ENCODE measurements at regions not wholly inside any gene's neighbourhood (a gene's known extent, or its start where the extent isn't known, plus 50 kb on each side); places are given as distances from the start of the nearest gene placed in this dataset.

DNA sequence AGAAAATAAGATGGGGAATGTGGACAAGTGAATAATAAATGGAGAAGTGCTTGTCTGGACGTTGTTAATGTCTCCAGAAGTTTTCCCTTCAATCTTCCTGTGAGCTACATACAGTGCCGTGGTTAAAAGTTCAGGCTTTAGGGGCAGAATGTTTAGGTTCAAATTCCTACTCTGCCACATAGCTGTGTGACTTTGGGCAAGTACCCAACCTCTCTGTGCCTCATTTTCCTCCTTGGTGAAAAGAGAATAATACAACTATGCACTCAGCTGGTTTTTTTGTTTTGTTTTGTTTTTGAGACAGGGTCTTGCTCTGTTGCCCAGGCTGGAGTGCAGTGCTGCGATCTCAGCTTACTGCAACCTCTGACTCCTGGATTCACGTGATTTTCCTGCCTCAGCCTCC lies 143.5 kb downstream of the CHIC2 start:
- ChIA-PET CTCF (ENCODE audit: low intra/inter-chr PET ratio, low total read pairs) (no interaction called here), POLR2A (no interaction called here)
- H3K4me1 ChIP-seq (ENCODE audit: insufficient read depth, low read length), result no peaks in the 10 kb centered on the region
- no peak overlapping the region for H3K4me2 ChIP-seq (ENCODE audit: low read depth, low read length)
- DNase-seq (ENCODE audit: low spot score), result no peak
- WGBS (ENCODE audit: low lambda C conversion rate), result 11% methylated on average over 4 of the region's 4 CpGs
- H3K9me3 ChIP-seq (ENCODE audit: low read length), result no peaks in the 10 kb centered on the region
- intact Hi-C loops (cut with micrococcal nuclease; ENCODE audit: unreplicated experiment), result no loop called here
- no peaks in the 10 kb centered on the region for H3K79me2 ChIP-seq (ENCODE audit: insufficient read depth, low read length)
- H4K20me1 ChIP-seq (ENCODE audit: insufficient read depth, low read length), result no peaks in the 10 kb centered on the region
- no peak for ATAC-seq
- no TSS peak for BruUV-seq (replicated peaks)
- no peak overlapping the region for H2AFZ ChIP-seq (ENCODE audit: low read length)
- no peak overlapping the region for H3K27ac ChIP-seq (ENCODE audit: extremely low read length, insufficient read depth, low read length)
- H3K4me3 ChIP-seq (replicated peaks in 1 of 3; ENCODE audit: insufficient read depth in 1 of 3, low read depth in 2 of 3, low read length in 3 of 3), result no peak overlapping the region
- 0 out of 5 replicates have a peak, but pooled peaks cover 0 to 5% of the 10 kb centered on the region in 2 experiments for H3K27me3 ChIP-seq (ENCODE audit: control insufficient read depth in 1 of 2, insufficient read depth in 2 of 2, low read length in 2 of 2)
- no peak for TF ChIP-seq SRSF9 (IDR thresholded peaks at IDR 0.05; ENCODE audit: borderline replicate concordance, insufficient read depth, low read depth, low read length, poor library complexity, severe bottlenecking)
- TF ChIP-seq ZNF768 (CRISPR knock-in tag; IDR thresholded peaks at IDR 0.05), result peak; percentile 48; the same call in 1 of the 2 replicates
- in situ Hi-C loops (cut with HindIII; ENCODE audit: extremely low pct_ligation_motif_present, low pct_unique_long_range_greater_than_20kb), result loop anchor here (25.0 kb wide), 1 partner anchor 909 kb away; no protein-coding TSS in a partner anchor
- no peak overlapping the region for H3K9ac ChIP-seq (ENCODE audit: insufficient read depth, low read depth, low read length)
- no peaks in the 10 kb centered on the region for H3K36me3 ChIP-seq (replicated peaks in 1 of 2; ENCODE audit: control insufficient read depth in 1 of 2, insufficient read depth in 2 of 2, low read length in 2 of 2)
- no peak for FAIRE-seq

DNA sequence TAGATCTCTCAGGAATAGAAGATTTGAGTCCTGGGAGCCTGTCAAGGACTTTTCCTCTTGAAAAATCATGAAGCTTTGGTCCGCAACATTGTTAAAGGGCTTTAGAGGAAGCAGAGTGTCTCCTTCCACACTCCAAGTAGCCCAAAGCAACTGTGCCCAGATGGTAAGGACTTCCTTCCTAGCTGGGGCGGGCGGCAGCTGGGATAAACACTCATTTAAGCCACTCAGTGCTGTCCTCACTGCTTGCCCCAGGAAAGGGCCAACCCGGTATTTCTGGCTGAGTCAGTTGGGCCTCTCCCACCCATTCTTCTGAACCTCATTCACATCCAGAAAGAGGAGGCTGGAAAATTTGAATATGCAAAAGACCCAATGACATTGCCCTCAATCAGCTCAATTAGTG lies 144.3 kb downstream of the CHIC2 start:
- POLR2A ChIA-PET, result no interaction called here
- in situ Hi-C loops (cut with HindIII; ENCODE audit: extremely low pct_ligation_motif_present, low pct_unique_long_range_greater_than_20kb), result loop anchor here (25.0 kb wide), 1 partner anchor 908 kb away; no protein-coding TSS in a partner anchor

More for the DNA sequence above, 144.3 kb downstream of the CHIC2 start:
- intact Hi-C loops (cut with micrococcal nuclease; ENCODE audit: unreplicated experiment), result no loop called here
- Histone ChIP-seq H3K4me2 (ENCODE audit: low read depth, low read length) (no peak overlapping the region), H2AFZ (ENCODE audit: low read length) (no peak overlapping the region), H3K4me3 (replicated peaks in 1 of 3; ENCODE audit: insufficient read depth in 1 of 3, low read depth in 2 of 3, low read length in 3 of 3) (no peak overlapping the region), H3K9me3 (ENCODE audit: low read length) (no peaks in the 10 kb centered on the region), H3K27ac (ENCODE audit: extremely low read length, insufficient read depth, low read length) (no peak overlapping the region), H3K36me3 (replicated peaks in 1 of 2; ENCODE audit: control insufficient read depth in 1 of 2, insufficient read depth in 2 of 2, low read length in 2 of 2) (no peaks in the 10 kb centered on the region), H3K79me2 (ENCODE audit: insufficient read depth, low read length) (no peaks in the 10 kb centered on the region), H3K4me1 (ENCODE audit: insufficient read depth, low read length) (no peaks in the 10 kb centered on the region), H3K27me3 (ENCODE audit: control insufficient read depth in 1 of 2, insufficient read depth in 2 of 2, low read length in 2 of 2) (0 out of 5 replicates have a peak, but pooled peaks cover 0 to 5% of the 10 kb centered on the region in 2 experiments), H3K9ac (ENCODE audit: insufficient read depth, low read depth, low read length) (no peak overlapping the region), H4K20me1 (ENCODE audit: insufficient read depth, low read length) (no peaks in the 10 kb centered on the region)
- CTCF ChIA-PET (ENCODE audit: low intra/inter-chr PET ratio, low total read pairs), result no interaction called here
- ATAC-seq (no peak), DNase-seq (ENCODE audit: low spot score) (no peak), FAIRE-seq (no peak)
- 55% methylated on average over 4 of the region's 4 CpGs for WGBS (ENCODE audit: low lambda C conversion rate)
- TF ChIP-seq RXRB (CRISPR knock-in tag; IDR thresholded peaks at IDR 0.05; ENCODE audit: borderline replicate concordance) (no peak), GFI1 (CRISPR knock-in tag; IDR thresholded peaks at IDR 0.05; ENCODE audit: borderline replicate concordance) (no peak), ZNF777 (CRISPR knock-in tag; IDR thresholded peaks at IDR 0.05) (no peak), SOX13 (IDR thresholded peaks at IDR 0.05) (no peak), SOX13 (CRISPR knock-in tag; conservative IDR thresholded peaks at IDR 0.05 in 1 of 2, IDR thresholded peaks at IDR 0.05 in 1 of 2) (no peak)
- TF ChIP-seq, protein P1, sequence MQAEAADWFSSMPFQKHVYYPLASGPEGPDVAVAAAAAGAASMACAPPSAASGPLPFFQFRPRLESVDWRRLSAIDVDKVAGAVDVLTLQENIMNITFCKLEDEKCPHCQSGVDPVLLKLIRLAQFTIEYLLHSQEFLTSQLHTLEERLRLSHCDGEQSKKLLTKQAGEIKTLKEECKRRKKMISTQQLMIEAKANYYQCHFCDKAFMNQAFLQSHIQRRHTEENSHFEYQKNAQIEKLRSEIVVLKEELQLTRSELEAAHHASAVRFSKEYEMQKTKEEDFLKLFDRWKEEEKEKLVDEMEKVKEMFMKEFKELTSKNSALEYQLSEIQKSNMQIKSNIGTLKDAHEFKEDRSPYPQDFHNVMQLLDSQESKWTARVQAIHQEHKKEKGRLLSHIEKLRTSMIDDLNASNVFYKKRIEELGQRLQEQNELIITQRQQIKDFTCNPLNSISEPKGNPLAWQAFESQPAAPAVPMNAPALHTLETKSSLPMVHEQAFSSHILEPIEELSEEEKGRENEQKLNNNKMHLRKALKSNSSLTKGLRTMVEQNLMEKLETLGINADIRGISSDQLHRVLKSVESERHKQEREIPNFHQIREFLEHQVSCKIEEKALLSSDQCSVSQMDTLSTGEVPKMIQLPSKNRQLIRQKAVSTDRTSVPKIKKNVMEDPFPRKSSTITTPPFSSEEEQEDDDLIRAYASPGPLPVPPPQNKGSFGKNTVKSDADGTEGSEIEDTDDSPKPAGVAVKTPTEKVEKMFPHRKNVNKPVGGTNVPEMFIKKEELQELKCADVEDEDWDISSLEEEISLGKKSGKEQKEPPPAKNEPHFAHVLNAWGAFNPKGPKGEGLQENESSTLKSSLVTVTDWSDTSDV (CRISPR knock-in tag; IDR thresholded peaks at IDR 0.05), result no peak
- no TSS peak for BruUV-seq (replicated peaks)
